ENCODE measurements at regions not wholly inside any gene's neighbourhood (a gene's known extent, or its start where the extent isn't known, plus 50 kb on each side); places are given as distances from the start of the nearest gene placed in this dataset.

DNA sequence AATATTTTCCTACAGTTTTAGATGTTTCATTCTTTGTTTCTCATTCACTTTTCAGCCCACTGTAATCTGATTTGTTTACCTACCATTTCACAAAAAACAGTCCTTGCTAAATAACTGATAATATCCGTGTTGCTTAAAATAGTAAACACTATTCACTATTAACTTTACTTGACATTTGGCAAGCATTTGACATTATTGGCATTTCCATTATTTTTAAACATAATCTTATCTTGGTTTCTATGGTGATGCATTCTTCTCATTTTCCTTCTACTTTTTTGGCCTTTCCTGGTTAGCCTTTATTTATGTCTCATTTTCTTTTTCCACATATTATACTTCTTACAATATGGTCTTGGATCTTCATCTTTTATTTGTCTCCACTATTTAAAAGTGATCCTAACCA, 715.3 kb downstream of the DNAJB9 start:
- no peak overlapping the region for H3K4me3 ChIP-seq (ENCODE audit: low read depth, poor library complexity, severe bottlenecking)
- DNase-seq (ENCODE audit: low spot score in 2 of 2): no peak
- no peak for TF ChIP-seq POLR2A (IDR thresholded peaks at IDR 0.05)
- TF ChIP-seq, protein P1, sequence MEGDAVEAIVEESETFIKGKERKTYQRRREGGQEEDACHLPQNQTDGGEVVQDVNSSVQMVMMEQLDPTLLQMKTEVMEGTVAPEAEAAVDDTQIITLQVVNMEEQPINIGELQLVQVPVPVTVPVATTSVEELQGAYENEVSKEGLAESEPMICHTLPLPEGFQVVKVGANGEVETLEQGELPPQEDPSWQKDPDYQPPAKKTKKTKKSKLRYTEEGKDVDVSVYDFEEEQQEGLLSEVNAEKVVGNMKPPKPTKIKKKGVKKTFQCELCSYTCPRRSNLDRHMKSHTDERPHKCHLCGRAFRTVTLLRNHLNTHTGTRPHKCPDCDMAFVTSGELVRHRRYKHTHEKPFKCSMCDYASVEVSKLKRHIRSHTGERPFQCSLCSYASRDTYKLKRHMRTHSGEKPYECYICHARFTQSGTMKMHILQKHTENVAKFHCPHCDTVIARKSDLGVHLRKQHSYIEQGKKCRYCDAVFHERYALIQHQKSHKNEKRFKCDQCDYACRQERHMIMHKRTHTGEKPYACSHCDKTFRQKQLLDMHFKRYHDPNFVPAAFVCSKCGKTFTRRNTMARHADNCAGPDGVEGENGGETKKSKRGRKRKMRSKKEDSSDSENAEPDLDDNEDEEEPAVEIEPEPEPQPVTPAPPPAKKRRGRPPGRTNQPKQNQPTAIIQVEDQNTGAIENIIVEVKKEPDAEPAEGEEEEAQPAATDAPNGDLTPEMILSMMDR (IDR thresholded peaks at IDR 0.05): no peak
- 74 to 78% methylated on average over 1 of the region's 1 CpG for WGBS, 2 donors
- intact Hi-C loops (cut with DNase I; ENCODE audit: low total_unique reads): no loop called here

DNA sequence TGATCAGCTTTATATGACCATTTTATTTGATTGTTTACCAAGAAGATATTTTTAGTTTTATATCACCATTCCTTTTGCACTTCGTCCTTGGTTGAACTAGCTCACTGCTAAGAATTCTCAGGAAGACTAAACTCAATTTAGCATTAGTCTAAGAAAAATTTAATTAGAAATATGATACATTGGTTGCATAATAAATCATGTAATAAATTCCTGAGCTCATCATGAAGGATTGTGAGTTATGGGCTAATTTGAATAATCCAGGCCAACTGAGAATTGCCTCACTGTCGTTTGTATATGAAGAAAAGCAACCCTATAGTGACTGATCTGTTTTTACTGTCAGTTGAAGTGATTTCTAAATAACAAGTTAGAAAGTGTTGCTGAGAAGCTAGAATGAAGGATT, 725.5 kb downstream of the DNAJB9 start:
- H3K4me3 ChIP-seq (ENCODE audit: low read depth, poor library complexity, severe bottlenecking): no peak overlapping the region
- WGBS, 2 donors: 31 to 44% methylated on average over 2 of the region's 2 CpGs
- intact Hi-C loops (cut with DNase I; ENCODE audit: low total_unique reads): no loop called here
- TF ChIP-seq, protein P1 (IDR thresholded peaks at IDR 0.05): no peak
- TF ChIP-seq POLR2A (IDR thresholded peaks at IDR 0.05): no peak
- DNase-seq (ENCODE audit: low spot score in 2 of 2): no peak

DNA sequence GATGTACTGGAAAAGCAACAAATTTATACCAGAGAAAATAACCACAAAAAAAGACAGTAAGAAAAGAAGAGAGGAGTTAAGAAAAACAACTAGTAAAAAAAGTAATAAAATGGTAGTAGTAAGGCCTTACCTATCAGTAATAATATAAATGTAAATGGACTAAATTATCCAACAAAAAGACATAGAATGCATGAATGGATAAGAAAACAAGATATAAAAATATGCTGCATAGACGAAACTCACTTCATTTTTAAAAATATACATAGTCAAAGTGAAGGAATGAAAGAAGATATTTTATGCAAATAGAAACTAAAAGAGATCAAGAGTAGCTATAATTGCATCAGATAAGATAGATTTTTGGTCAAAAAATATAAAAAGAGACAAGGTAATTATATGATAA, 739.1 kb downstream of the DNAJB9 start:
- no peak for DNase-seq (ENCODE audit: low spot score in 2 of 2)
- intact Hi-C loops (cut with DNase I; ENCODE audit: low total_unique reads): no loop called here
- H3K4me3 ChIP-seq (ENCODE audit: low read depth, poor library complexity, severe bottlenecking): no peak overlapping the region
- 79 to 93% methylated on average over 1 of the region's 1 CpG for WGBS, 2 donors
- TF ChIP-seq, protein P1 (IDR thresholded peaks at IDR 0.05): no peak
- no peak for TF ChIP-seq POLR2A (IDR thresholded peaks at IDR 0.05)

GRCh38 chr7:109309790-109310189, 740.1 kb downstream of the DNAJB9 start:
- intact Hi-C loops (cut with DNase I; ENCODE audit: low total_unique reads): no loop called here
- TF ChIP-seq, protein P1 (IDR thresholded peaks at IDR 0.05): no peak
- TF ChIP-seq POLR2A (IDR thresholded peaks at IDR 0.05): no peak
- no peak for DNase-seq (ENCODE audit: low spot score in 2 of 2)
- H3K4me3 ChIP-seq (ENCODE audit: low read depth, poor library complexity, severe bottlenecking): no peak overlapping the region
- 93 to 98% methylated on average over 3 of the region's 3 CpGs for WGBS, 2 donors

- TF ChIP-seq, protein P1 (IDR thresholded peaks at IDR 0.05): no peak
- TF ChIP-seq POLR2A (IDR thresholded peaks at IDR 0.05): no peak
- intact Hi-C loops (cut with DNase I; ENCODE audit: low total_unique reads): no loop called here
- H3K4me3 ChIP-seq (ENCODE audit: low read depth, poor library complexity, severe bottlenecking): no peak overlapping the region
- DNase-seq (ENCODE audit: low spot score in 2 of 2): no peak
Observed at GRCh38 chr7:109318136-109318535, 748.5 kb downstream of the DNAJB9 start.

- TF ChIP-seq, protein P1 (IDR thresholded peaks at IDR 0.05): no peak
- TF ChIP-seq POLR2A (IDR thresholded peaks at IDR 0.05): no peak
- H3K4me3 ChIP-seq (ENCODE audit: low read depth, poor library complexity, severe bottlenecking): no peak overlapping the region
- DNase-seq (ENCODE audit: low spot score in 2 of 2): no peak
- 79 to 80% methylated on average over 2 of the region's 2 CpGs for WGBS, 2 donors
- intact Hi-C loops (cut with DNase I; ENCODE audit: low total_unique reads): no loop called here
Observed at GRCh38 chr7:109322833-109323232, 753.2 kb downstream of the DNAJB9 start.

Measured in lower leg skin (tissue), 4 donors.